ENCODE measurements at regions not wholly inside any gene's neighbourhood (a gene's known extent, or its start where the extent isn't known, plus 50 kb on each side); places are given as distances from the start of the nearest gene placed in this dataset.

DNA sequence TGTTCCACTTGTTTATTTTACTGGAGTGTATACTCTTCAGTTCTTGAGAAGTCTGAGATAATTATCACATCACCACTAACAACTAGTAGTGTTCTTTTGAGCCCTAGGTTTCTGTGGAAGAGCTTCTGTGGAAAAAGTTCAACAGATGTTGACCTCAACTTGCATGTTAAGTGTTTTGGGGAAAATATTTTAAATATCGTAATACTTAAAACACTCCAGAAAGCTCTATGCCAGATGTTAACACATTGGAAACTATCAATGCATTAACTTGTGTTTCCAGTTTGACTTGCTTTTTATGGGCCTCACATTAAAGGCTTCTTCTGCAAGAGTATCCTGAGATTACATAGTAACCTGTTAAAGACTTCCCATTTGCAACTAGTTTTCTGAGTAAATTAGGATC is 173.1 kb downstream of the DUSP6 start:
- TF ChIP-seq, protein P1, sequence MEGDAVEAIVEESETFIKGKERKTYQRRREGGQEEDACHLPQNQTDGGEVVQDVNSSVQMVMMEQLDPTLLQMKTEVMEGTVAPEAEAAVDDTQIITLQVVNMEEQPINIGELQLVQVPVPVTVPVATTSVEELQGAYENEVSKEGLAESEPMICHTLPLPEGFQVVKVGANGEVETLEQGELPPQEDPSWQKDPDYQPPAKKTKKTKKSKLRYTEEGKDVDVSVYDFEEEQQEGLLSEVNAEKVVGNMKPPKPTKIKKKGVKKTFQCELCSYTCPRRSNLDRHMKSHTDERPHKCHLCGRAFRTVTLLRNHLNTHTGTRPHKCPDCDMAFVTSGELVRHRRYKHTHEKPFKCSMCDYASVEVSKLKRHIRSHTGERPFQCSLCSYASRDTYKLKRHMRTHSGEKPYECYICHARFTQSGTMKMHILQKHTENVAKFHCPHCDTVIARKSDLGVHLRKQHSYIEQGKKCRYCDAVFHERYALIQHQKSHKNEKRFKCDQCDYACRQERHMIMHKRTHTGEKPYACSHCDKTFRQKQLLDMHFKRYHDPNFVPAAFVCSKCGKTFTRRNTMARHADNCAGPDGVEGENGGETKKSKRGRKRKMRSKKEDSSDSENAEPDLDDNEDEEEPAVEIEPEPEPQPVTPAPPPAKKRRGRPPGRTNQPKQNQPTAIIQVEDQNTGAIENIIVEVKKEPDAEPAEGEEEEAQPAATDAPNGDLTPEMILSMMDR (conservative IDR thresholded peaks at IDR 0.05): no peak
- H3K27ac ChIP-seq: peak overlapping the region; percentile 5; the same call in 1 of the 2 replicates

DNA sequence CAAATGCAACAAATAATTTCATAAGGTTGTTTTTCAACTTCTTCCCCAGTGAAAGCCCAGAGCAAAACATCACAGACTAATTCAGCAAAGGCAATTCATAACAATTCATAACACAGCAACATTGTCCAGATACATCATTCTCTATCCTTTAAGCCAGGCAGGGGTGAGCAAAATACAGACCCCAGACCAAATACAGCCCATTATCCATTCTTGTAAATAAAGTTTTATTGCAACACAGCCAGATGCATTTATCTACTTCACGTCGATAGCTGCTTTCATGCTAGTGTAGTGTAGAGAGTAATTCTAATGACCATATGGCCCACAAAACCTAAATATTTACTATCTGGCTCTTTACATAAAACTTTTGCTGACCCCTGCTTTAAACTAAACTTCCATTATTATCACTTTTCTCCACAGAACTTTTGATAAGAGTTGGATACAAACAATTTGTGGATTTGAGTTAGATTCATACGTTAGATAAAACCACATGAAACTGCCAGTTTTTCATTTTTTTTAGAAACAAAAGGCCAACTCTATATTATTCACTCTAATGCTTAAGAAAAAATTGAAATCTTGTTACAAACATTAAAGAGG is 174.4 kb downstream of the DUSP6 start:
- H3K27ac ChIP-seq: no peak overlapping the region
- TF ChIP-seq, protein P1 (conservative IDR thresholded peaks at IDR 0.05): no peak

DNA sequence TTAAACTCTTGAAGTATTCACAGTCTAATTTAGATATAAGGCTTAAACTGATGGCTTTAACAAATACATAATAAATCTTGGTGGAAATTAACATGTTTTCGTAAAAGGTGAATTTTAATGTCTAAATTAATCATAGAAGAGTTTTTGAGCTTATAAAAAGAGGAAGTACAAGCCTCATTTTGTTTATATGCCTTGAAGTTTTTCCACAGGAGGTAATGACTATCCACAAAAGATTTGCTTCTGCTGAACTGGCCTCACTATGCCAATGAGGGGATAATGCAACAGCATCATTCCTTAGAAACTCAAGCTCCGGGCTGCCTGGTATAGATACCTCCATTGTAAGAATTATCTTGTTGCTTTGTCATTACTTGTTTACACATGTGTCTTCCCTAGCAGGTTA is 175.6 kb downstream of the DUSP6 start:
- TF ChIP-seq, protein P1 (conservative IDR thresholded peaks at IDR 0.05): no peak
- no peak overlapping the region for H3K27ac ChIP-seq

DNA sequence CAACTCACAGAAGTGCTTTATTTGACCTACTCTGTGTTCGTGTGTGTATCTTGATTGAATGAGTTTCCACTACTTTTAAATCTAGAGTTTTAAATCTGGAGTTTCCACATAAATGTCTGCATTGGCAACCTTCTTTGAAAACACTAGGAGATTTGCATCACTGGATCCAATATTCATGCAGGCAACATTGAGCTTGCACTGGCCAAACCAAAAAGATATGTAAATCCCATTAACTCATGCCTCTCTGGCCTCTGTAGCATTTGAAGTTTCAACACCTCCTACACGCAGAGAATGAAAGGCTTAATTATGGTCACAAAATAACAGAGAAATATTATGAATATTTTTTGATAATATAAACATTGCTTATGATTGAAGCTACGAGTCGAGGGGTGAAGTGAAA is 178.6 kb downstream of the DUSP6 start:
- TF ChIP-seq, protein P1 (conservative IDR thresholded peaks at IDR 0.05): no peak
- no peak overlapping the region for H3K27ac ChIP-seq

DNA sequence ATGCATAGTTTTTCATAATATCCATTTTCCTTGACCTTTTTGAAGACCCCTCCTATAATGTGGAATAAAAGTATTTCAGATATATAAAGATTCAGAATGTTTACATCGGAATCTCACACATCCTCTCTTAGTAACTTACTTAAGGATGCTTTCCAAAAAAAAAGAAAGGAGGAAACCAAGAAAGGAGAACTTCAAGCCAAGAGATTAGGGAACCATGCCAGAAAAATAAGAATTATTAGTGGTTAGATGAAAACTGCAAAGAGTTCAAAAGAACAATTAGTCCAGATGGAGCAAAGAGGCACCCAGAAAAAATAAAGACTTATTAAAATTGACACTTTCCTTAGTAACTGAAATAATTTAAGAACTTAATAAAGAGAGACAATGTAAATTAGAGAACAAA is 179.2 kb downstream of the DUSP6 start:
- TF ChIP-seq, protein P1 (conservative IDR thresholded peaks at IDR 0.05): no peak
- no peak overlapping the region for H3K27ac ChIP-seq

DNA sequence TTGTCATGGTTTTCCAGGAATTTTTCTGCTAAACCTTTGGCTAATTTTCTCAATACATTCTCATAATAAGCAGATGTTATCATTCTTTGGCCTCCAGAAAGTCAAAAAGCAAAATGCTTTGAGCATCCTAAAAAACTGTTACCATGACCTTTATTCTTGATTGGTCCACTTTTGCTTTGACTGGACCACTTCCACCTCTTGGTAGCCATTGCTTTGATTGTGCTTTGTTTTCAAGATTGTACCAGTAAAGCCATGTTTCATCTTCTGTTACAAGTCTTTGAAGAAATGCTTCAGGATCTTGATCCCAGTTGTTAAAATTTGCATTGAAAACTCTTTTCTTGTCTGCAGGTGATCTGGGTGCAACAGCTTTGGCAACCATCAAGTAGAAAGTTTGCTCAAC is 180.1 kb downstream of the DUSP6 start:
- H3K27ac ChIP-seq: no peak overlapping the region
- TF ChIP-seq, protein P1 (conservative IDR thresholded peaks at IDR 0.05): no peak

DNA sequence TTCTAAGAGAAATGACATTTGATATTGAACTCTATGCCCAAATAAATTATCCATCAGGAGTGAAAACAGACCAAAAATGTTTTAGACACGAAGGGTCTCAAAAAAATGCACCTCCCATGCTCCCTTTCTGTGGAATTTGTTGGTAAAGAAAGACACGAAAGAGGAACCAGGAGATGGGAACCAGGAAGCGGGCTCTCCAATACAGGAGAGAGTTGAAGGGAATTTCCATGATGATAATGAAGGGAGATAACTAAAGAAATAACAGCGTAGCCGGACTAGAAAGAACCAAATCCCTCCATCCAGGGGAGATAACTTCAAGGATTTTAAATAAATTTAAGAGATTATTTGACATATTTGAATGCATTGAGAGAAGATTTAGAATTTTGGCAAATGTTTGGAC is 183.0 kb downstream of the DUSP6 start:
- TF ChIP-seq, protein P1 (conservative IDR thresholded peaks at IDR 0.05): no peak
- no peak overlapping the region for H3K27ac ChIP-seq

Measured in VCaP (cell line).